Medulla oblongata (tissue), 1 donor: ENCODE measurements at regions not wholly inside any gene's neighbourhood (a gene's known extent, or its start where the extent isn't known, plus 50 kb on each side); places are given as distances from the start of the nearest gene placed in this dataset.
A peak's percentile ranks its signal among the peaks of the same experiment; 100 is the strongest.

Experiments used
- DNase-seq: peaks from one replicate; pipeline ENCODE4 v3.0.0-alpha.2; 2015; ENCODE audit errors: extremely low spot score

DNA sequence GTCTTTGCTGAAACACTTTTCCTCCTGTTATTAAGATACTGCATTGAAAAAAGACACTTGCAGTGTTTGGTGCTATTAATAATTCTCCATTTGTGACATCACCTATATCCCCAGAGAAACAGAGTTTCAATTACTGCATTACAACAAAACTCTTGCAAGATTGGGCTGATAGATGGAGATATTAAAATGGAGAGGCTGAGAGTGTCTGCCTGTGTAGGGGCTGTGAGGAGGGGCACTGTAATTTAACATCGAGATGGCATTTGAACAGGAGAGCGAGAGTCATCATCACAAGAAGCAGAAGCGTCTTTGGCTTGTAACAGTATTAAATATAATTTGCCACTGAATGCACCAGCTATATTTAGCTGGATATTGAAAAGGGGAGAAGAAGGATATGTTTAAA lies 316.5 kb downstream of the CDH26 start:
- no peak for DNase-seq

DNA sequence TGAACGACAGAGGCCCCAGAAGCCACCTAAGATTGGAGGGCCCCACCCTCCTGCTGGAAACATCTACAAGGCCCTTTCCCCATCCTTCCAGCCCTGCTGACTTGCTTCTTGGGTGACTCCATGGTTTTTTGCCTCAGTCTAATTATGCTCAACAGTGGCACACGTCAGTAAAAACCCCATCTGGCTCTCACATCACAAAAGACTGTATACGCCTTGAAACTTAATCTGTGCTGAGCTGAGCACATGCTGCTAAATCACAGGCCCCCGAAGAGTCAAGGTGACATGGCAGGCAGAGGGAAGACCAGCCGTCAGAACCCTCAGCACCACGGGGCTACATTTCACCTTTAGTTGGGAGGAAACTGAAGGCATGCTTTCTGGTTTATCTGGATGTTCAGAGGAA lies 323.1 kb downstream of the CDH26 start:
- no peak for DNase-seq

DNA sequence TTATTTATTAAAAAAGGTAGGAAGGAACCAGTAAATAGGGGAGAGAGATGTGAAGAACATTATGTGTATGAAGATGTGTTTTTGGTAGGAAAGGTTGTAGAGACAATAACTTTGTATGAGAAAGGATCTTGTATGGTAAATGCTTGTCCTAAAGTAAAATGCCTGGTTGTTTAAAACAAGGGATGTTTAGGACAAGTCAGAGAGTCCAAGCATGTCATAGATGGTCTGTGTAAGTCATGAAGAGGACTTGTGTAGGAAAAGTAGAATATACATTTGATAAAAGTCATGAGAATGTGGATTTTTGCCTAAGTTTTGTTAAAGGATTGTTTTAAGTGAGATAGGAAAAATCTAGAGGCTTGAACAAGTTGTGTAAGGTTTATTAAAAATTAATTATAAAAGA lies 325.1 kb downstream of the CDH26 start:
- no peak for DNase-seq

DNA sequence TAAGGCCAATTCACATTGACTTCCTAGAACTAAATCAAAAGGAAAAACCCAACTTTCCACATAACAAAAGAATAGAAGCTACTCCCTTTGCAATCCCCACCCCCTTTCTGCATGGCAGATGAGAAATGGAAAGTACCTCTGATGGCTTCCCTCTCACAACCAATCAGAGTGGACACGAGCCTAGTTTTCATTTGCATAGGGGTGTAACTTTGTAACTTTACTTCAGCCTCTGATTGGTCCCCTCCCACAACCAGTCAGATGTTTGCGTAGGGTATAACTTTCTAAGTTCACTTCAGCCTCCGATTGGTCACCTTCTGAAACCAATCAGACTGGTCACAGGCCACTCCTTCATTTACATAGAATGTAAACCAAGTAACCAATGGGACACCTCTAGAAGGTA lies 328.5 kb downstream of the CDH26 start:
- no peak for DNase-seq

DNA sequence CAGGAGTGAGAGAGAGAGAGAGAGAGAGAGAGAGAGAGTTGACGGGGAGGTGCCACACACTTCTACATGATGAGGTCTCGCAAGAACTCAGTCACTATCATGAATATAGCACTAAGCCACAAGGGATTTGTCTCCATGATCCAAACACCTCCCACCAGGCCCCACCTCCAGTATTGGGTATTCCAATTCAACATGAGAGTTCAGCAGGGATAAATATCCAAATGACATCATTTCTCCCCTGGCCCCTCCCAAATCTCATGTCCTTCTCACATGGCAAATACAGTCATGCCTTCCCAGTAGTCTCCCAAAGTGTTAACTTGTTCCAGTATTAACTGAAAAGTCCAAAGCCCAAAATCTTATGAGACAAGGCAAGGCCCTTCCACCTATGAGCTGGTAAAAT lies 330.7 kb downstream of the CDH26 start:
- no peak for DNase-seq

DNA sequence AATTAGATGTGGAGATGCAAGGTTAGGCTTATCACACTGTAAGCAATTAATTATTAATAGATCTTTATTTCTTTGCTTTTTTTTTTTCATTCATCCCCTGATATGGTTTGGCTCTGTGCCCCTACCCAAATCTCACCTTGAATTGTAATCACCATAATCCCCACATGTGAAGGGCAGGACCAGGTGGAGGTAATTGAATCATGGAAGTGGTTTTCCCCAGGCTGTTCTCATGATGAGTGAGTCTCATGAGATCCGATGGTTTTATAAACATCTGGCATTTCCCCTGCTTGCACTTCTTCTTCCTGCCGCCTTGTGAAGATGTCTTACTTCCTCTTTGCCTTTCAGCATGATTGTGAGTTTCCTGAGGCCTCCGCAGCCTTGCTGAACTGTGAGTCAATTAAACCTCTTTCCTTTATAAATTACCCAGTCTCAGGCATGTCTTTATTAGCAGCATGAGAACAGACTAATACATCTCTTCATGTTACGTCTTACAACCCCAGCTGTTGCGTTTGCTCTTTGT lies 333.8 kb downstream of the CDH26 start:
- no peak for DNase-seq

DNA sequence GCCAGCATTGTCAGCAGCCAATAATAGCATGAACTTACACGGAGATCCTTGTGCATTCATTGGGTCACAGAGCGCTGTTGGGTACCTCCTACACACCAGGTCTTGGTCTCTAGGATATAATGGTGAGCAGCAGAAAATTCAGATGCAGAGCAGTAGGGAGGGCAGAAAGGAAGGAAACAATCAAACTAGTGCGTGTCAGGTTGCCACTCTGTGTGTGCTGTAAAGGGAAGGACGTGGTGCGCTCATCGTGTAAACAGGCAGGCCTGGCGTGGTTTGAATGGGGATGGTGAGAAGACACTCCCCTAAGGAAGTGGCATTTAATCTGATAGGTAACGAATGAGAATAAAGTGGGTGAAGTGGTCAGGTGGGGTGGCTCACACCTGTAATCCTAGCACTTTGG lies 336.4 kb downstream of the CDH26 start:
- DNase-seq = no peak

DNA sequence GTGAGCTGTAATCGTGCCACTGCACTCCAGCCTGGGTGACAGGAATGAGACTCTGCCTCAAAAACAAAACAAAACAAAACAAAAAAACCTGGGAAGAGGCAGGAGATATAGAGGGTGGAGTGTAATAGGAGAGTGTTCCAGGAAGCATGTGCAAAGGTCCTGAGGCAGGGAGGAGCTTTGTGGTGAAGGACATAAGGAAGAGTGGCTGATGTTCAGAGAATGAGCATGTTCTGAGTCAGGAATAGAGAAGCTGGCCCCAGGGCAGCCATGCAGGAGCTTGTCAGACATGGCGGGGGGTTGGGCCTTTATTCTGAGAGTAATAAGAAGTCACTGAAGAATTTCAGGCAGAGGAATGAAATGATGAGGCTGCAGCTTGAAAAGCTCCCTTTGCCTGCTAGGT lies 337.0 kb downstream of the CDH26 start:
- no peak for DNase-seq

DNA sequence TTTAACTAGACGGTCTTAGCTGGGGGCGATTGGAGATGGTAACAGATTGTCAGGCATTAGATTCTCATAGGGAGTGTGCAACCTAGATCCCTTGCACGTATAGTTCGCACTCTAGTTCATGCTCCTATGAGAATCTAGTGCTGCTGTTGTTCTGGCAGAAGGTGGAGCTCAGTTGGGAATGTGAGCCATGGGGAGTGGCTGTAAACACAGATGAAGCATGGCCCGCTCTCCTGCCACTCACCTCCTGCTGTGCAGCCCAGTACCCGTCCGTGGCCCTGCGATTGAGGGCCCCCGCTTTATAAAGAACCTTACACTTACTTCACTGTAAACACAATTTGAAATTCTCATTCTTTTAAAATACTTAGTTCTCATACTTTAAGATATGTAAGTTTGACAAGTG lies 339.4 kb downstream of the CDH26 start:
- no peak for DNase-seq

DNA sequence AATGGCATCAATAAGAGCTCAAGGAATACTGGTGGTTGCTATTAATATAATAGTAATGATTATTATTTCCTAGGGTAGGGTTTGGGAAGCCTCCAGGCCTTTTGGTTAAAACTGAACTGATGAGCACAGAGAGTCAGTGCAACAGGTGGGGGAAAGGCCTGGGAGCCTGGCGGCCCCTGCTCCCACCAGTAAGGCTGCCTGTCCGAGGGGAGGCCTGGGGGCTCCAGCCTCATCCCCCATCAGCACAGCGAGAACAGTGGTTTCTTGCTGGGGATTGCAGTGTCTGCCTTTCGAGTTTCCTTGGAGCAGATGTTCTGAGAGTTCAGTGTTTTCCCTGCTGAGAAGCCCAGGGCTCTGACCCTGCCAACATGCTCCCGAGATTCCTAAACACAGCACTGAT lies 340.4 kb downstream of the CDH26 start:
- DNase-seq = no peak

DNA sequence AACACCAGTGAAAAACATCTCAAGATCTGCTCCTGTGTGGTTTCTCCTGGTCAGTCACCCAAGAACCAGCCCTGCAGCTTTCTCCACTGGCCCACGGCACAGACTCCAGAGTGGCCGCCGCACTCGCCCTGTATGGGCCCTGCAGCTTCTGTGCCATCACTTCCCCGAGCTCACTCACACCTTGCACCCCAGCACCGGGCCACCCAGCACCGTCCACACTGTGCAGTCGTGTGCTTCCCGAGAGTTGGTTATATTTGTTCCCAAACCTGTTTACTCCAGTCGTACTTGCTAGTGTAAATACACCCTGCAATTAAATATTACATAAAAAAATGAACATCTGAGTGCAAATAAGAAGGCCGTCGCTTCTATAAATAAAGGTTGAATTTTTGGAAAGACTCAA lies 341.7 kb downstream of the CDH26 start:
- no peak for DNase-seq

DNA sequence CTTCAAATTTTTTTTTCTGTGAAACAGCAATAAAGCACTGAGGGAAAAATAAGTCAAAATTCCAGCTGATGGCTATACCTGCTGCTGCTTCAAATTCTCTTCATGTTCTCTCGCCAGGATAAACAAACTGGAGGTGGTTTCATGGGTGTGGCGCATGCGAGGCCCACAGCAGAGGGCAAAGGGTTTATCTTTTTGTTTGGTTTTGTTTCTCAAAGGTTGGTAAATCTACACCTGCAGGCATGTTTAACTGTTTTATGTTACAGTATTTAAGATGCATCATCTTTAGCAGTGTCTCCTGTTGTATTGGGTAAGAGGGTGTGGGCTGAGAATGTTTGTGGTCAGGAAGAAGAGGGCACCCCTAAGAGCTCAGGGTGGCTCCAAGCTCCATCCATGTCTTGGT lies 342.2 kb downstream of the CDH26 start:
- DNase-seq = no peak

DNA sequence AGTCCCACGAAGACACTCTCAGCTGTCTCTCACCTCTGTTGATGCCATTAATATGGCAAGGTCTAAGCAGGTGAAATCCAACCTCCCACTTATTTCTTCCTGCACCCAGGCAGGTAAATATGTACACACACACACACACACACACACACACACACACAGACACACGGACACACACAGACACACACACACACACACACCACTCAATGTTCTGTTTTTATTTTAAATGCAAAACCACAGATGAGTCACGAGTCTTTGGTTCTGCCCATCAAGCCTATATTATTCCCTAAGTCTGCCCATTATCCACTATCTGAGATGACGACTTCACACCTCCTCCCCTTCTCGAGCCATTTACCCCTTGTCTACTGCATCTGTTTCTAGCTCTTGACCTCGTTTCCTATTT lies 344.7 kb downstream of the CDH26 start:
- no peak for DNase-seq

DNA sequence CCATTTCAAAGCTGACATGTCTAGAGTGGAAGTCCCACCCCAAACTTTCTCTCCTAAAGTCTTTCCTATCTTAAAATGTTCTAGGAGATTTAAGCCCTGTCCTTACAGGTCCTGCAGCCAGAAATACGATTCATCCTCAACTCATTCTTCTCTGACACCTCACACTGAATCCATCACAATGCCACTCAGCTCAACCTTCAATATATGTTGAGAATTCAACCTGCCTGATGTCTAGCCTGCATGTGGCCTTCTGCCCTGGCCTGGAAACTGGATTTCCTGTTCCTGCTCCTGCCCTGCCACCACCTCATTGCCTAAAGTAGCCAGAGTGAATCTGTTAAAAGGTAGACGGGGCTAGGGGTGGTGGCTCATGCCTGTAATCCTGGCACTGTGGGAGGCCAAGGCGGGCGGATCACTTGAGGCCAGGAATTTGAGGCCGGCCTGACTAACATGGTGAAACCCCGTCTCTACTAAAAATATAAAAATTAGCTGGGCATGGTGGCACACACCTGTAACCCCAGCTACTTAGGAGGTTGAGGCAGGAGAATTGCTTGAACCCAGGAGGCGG lies 345.9 kb downstream of the CDH26 start:
- no peak for DNase-seq

DNA sequence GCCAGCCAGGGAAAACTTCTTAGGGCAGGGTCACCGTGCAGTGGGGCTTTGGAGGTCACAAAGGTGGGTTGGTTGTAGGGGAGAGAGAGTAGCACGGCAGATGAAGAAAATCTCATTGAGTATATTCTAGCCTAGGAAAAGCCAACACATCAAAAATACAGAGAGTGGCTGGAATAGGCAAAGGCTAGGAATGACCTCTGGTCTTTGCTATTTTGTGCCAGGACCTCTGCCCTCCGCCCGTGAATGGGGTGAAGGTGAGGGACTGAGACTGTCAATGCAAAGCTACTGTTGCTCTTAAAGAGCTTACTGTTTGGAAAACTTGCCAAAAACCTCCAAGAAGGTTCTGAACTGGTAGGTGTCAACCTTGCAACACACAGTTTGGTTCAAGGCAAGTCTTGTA lies 346.7 kb downstream of the CDH26 start:
- no peak for DNase-seq

DNA sequence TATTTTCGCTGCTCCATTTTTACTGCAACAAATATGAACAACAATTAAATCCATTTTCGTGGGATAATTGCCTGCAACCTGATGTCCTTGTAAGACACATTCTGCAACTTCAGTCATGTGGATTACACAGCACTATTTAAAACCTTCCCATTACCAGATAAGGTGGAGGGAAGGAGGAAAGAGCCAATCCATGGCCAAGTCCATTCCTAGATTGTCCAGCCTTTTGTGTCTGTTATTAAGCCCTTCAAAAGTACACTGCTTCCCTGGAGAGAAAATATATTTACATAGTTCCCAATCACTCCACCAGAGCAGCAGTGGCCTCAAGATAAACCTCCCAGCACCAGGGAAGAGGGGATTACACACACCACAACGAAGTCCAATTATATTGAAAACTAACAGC lies 347.9 kb downstream of the CDH26 start:
- DNase-seq = no peak

DNA sequence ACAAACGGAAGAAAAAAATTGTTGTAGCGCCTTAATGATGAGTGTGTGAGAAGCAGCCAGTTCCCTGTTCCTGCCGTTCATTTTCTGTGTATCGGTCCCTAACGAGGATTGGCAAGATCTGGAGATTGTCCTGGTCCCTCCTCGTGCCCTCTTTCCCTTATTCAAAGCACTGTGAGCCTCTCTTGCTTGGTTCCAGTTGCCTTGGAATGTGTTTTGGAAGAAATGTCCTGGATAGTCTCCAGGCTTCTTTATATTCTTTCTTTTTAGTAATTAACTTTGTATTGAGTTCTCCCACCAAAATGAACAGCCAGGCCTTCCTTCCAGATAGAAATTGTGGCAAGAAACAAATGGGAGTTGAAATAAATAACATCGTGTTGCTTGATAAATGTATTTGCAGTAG lies 348.3 kb downstream of the CDH26 start:
- DNase-seq = peak; percentile 66

DNA sequence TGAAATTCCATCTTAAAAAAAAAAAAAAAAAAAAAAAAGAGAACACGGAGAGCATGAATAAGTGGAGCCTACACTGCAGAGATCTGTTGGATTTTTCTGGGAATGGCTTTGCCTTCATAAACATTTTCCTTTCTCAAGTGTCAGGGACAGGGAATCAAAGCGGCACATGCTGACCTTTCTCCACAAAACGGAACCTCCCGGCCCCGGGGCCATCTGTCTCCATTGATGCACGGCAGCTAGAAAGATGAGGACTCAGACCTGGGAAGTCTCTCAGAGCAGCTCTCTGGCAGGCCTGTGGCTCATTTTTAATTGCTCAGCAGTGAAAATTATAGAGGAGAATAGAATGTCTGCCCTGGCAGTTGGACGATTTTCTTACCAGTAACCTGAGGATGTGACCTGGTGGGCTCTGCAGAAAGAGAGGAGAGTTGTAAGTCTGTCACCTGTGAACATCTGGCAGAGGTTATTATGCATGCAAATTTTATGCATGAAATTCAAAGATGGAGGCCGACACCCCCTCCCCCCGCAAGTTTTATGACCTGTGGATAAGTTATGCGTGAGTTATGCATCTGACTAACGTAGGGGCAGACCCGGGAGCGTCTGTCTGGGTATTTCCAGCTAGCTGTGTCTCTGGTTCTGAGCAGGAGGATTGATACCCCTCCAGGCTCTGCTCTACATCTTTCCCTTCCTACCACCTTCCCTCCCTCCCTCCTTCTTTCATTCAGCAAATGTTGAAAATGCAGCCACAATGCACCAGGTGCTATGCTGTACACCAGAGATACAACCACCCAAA lies 352.5 kb downstream of the CDH26 start:
- DNase-seq = no peak

DNA sequence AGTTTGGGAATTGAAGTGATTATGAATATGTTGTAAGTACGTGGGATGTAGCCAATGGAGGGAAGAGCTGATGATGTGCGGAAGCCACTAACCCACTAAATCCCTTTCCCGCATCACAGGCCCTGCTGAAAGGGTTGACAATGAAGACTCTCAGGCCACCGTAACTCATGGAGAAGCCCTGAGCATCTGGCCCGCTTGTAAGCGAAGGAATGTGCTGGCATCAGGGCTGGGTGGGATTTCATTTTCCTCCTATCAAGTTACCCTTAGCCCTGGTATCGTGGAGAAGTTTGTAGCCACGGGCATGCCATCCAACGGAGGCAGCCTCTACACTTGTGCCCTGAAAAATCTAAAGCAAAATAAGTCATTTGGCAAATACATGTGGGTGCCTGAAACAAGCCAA lies 355.0 kb downstream of the CDH26 start:
- no peak for DNase-seq

DNA sequence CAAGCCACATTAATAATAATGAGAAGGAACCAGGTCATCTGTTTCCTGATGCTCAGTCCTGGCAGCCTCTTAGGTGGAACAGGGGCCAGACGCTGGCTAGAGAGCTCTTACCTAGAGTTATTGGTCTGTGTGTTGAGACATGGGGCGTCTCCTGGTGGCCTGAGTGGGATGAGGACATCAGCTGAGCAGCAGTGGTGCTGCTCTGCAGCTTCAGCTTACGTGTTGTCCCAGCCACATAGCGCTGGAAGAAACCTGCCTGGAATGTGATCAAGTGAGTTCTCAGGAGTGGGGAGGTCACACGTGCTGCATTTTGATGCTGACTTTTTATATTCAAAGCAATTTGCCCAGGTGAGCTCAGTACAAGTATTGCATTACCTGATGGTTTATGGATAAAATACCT lies 355.4 kb downstream of the CDH26 start:
- no peak for DNase-seq

DNA sequence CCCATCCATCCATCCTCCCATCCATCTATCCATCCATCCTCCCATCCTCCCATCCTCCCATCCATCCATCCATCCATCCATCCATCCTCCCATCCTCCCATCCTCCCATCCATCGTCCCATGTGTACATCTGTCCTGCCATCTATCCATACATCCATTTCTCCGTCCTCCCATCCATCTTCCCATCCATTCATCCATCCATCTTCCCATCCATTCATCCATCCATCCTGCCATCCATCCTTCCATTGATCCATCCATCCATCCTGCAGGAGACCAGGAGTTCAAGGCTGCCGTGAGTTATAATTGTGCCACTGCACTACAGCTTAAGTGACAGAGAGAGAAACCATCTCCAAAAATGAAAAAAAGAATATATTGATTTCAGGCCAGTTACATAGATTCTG lies 356.5 kb downstream of the CDH26 start:
- DNase-seq = no peak

DNA sequence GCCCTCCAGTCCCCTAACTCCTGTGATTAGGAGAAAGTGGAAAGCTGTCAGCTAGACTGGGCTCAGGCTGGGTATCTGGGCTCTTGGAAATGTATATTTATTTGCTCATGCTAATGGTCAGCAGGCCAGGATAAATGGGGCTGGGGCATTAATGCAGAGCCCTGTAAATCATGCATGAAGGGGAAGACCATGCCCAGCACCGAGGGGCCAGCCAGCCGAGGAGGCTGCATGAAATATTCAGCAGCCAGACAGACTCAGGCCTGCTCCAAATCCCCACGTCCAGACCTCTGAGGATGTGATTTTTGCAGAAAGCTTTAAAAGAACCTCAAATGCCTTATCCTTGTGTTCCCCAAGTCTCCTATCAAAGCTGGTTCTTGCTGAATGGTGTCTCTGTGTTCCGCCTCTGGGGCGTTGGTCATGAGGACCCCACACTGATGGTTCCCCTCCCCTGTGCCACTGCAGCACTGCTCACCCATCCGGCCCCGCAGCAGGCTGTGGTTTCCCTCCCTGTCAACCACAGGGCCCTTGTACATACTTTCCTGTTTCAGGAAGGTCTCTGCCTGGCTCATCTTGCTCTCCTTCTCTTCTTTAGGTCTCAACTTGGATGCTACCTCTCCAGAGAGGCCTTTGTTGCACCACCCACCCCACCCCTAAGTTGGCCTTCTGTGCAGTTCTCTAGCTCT lies 358.4 kb downstream of the CDH26 start:
- no peak for DNase-seq

DNA sequence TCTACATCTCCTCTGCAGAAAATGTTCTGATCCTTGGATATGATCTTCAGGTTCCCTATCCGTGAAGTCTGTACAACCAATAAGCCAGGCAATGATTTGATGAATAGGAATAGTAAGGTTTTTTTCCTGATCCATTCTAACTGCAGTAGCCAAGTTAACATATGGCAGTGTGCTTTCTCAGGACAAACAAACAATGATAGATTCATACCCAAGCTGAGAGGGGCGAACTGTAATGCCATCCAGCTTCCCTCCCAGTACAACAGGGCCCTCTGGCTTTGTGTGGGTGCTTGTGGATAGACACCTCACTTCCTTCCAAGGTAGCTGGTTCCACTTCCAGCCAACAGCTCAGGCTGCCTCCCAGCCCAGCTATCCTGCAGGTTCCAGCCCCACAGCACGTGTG lies 359.2 kb downstream of the CDH26 start:
- no peak for DNase-seq
